ENCODE measurements at regions not wholly inside any gene's neighbourhood (a gene's known extent, or its start where the extent isn't known, plus 50 kb on each side); places are given as distances from the start of the nearest gene placed in this dataset.

GRCh38 chr18:73869182-73869581 lies 278.5 kb downstream of the FBXO15 start:
- TF ChIP-seq CTCF (conservative IDR thresholded peaks at IDR 0.05) (no peak), ZFX (IDR thresholded peaks at IDR 0.05) (no peak)

Measured in C4-2B (cell line).